ENCODE measurements at regions not wholly inside any gene's neighbourhood (a gene's known extent, or its start where the extent isn't known, plus 50 kb on each side); places are given as distances from the start of the nearest gene placed in this dataset.
"Not testable (repeated sequence)": the region's sequence is repeated elsewhere in the genome, so short reads cannot be mapped to it uniquely, and the experiment has no call there.

GRCh38 chr12:131535779-131536178, 175.1 kb upstream of the SFSWAP start:
- DNase-seq (ENCODE audit: low read depth) = no peak
- no peak for TF ChIP-seq CTCF (IDR thresholded peaks at IDR 0.05; ENCODE audit: control insufficient read depth, insufficient read depth, low read depth, low read length, missing control alignments)
- H3K4me3 ChIP-seq (ENCODE audit: control insufficient read depth, low read depth, low read length) = no peak overlapping the region

GRCh38 chr12:131536337-131536736, 174.6 kb upstream of the SFSWAP start:
- H3K4me3 ChIP-seq (ENCODE audit: control insufficient read depth, low read depth, low read length) = no peak overlapping the region
- TF ChIP-seq CTCF (IDR thresholded peaks at IDR 0.05; ENCODE audit: control insufficient read depth, insufficient read depth, low read depth, low read length, missing control alignments) = no peak

GRCh38 chr12:131536766-131537165, 174.1 kb upstream of the SFSWAP start:
- DNase-seq (ENCODE audit: low read depth) = no peak
- H3K4me3 ChIP-seq (ENCODE audit: control insufficient read depth, low read depth, low read length) = no peak overlapping the region
- TF ChIP-seq CTCF (IDR thresholded peaks at IDR 0.05; ENCODE audit: control insufficient read depth, insufficient read depth, low read depth, low read length, missing control alignments) = no peak

More at GRCh38 chr12:131536337-131536736, 174.6 kb upstream of the SFSWAP start:
- no peak for DNase-seq (ENCODE audit: low read depth)

- no peak for DNase-seq (ENCODE audit: low read depth)
- no peak overlapping the region for H3K4me3 ChIP-seq (ENCODE audit: control insufficient read depth, low read depth, low read length)
- TF ChIP-seq CTCF (IDR thresholded peaks at IDR 0.05; ENCODE audit: control insufficient read depth, insufficient read depth, low read depth, low read length, missing control alignments) = no peak
Observed at GRCh38 chr12:131537267-131537958, 173.5 kb upstream of the SFSWAP start.

GRCh38 chr12:131539381-131539780, 171.5 kb upstream of the SFSWAP start:
- no peak for DNase-seq (ENCODE audit: low read depth)
- no peak overlapping the region for H3K4me3 ChIP-seq (ENCODE audit: control insufficient read depth, low read depth, low read length)
- TF ChIP-seq CTCF (IDR thresholded peaks at IDR 0.05; ENCODE audit: control insufficient read depth, insufficient read depth, low read depth, low read length, missing control alignments) = no peak

GRCh38 chr12:131540138-131540623, 170.7 kb upstream of the SFSWAP start:
- no peak overlapping the region for H3K4me3 ChIP-seq (ENCODE audit: control insufficient read depth, low read depth, low read length)
- TF ChIP-seq CTCF (IDR thresholded peaks at IDR 0.05; ENCODE audit: control insufficient read depth, insufficient read depth, low read depth, low read length, missing control alignments) = no peak
- no peak for DNase-seq (ENCODE audit: low read depth)

GRCh38 chr12:131541512-131541911, 169.4 kb upstream of the SFSWAP start:
- not testable (repeated sequence) for H3K4me3 ChIP-seq (ENCODE audit: control insufficient read depth, low read depth, low read length); DNase-seq (ENCODE audit: low read depth)
